H1 (cell line): ENCODE measurements at regions not wholly inside any gene's neighbourhood (a gene's known extent, or its start where the extent isn't known, plus 50 kb on each side); places are given as distances from the start of the nearest gene placed in this dataset.

Source experiments
- CTCF ChIA-PET: fragments of 300-600 bp; sonication (Branson Sonifier 250); formaldehyde crosslinking; loops from one replicate; lab custom pipeline; 2021; ENCODE audit not compliant: partially characterized antibody; lab: Charles Lee
- POLR2A ChIA-PET: fragments of 300-600 bp; sonication (Branson Sonifier 250); formaldehyde crosslinking; loops from one replicate; lab custom pipeline; 2021; ENCODE audit warnings: inconsistent platforms; ENCODE audit not compliant: partially characterized antibody; lab: Charles Lee
- DNase-seq, 2 experiments: peaks; one replicate each; pipeline versions ENCODE4 v3.0.0 to v3.0.0-alpha.2; 2010 to 2022; ENCODE audit warnings: low spot score in 2 of 2, low read depth in 1 of 2, mixed read lengths in 1 of 2
- FAIRE-seq: peaks from 2 replicates; lab custom pipeline; 2011; peaks lifted over from hg19 to GRCh38; lab: Jason Lieb, UNC
- H2AFZ ChIP-seq: 2 replicates; pipeline ENCODE4 v1.8.1; 2012; ENCODE audit warnings: low read length, inconsistent platforms
- H2AK5ac ChIP-seq: 2 replicates; pipeline ENCODE4 v1.6.1; 2013; ENCODE audit warnings: low read depth, low read length
- H2BK120ac ChIP-seq: replicated peaks from 2 replicates; pipeline ENCODE3; 2013; ENCODE audit warnings: low read depth, low read length, inconsistent platforms
- H2BK12ac ChIP-seq: 2 replicates; pipeline ENCODE4 v1.6.1; 2013; ENCODE audit warnings: low read depth, low read length
- H2BK15ac ChIP-seq: 2 replicates; pipeline ENCODE4 v1.6.1; 2013; ENCODE audit warnings: low read length
- H2BK20ac ChIP-seq: 2 replicates; pipeline ENCODE4 v1.6.1; 2013; ENCODE audit warnings: low read length
- H2BK5ac ChIP-seq: 2 replicates; pipeline ENCODE4 v1.6.1; 2013; ENCODE audit warnings: low read depth, low read length
- H3K14ac ChIP-seq: 2 replicates; pipeline ENCODE4 v1.6.1; 2013; ENCODE audit warnings: inconsistent platforms; ENCODE audit not compliant: insufficient read length
- H3K18ac ChIP-seq: 2 replicates; pipeline ENCODE4 v1.6.1; 2013; ENCODE audit warnings: low read length; ENCODE audit errors: extremely low read depth
- H3K23ac ChIP-seq: 2 replicates; pipeline ENCODE4 v1.6.1; 2013; ENCODE audit warnings: inconsistent platforms; ENCODE audit not compliant: insufficient read length
- H3K23me2 ChIP-seq: 2 replicates; pipeline ENCODE4 v1.6.1; 2013; ENCODE audit warnings: low read depth, low read length
- H3K27ac ChIP-seq: 2 replicates; pipeline ENCODE4 v1.6.1; 2011; ENCODE audit warnings: low read depth, low read length, inconsistent platforms
- H3K27me3 ChIP-seq, 4 experiments: replicated peaks in 1 of 4; 1 replicate in 1 of 4; 2 replicates in 3 of 4; pipeline versions ENCODE4 v1.6.1 to v1.8.1; 2011 to 2013; ENCODE audit warnings: low read length in 3 of 4, mild to moderate bottlenecking in 3 of 4, inconsistent platforms in 2 of 4, mixed read lengths in 2 of 4, moderate library complexity in 1 of 4; ENCODE audit not compliant: control insufficient read depth in 3 of 4, insufficient read depth in 3 of 4; ENCODE audit errors: extremely low read depth in 1 of 4
- H3K36me3 ChIP-seq, 4 experiments: 2 replicates each; pipeline versions ENCODE4 v1.6.1 to v1.8.1; 2011 to 2013; ENCODE audit warnings: mild to moderate bottlenecking in 4 of 4, low read length in 3 of 4, moderate library complexity in 2 of 4, control low read depth in 1 of 4, inconsistent platforms in 1 of 4; ENCODE audit not compliant: insufficient read depth in 4 of 4, control insufficient read depth in 2 of 4
- H3K4ac ChIP-seq: replicated peaks from 2 replicates; pipeline ENCODE3; 2013; ENCODE audit warnings: low read length, low read depth, mixed read lengths, inconsistent platforms; ENCODE audit not compliant: insufficient read length
- H3K4me1 ChIP-seq, 4 experiments: replicated peaks in 1 of 4; 1 replicate in 1 of 4; 2 replicates in 3 of 4; pipeline versions ENCODE4 v1.6.1 to v1.8.1; 2011 to 2013; ENCODE audit warnings: low read length in 3 of 4, inconsistent platforms in 2 of 4, mixed read lengths in 1 of 4; ENCODE audit not compliant: insufficient read depth in 4 of 4, control insufficient read depth in 3 of 4
- H3K4me2 ChIP-seq, 2 experiments: 2 replicates each; pipeline versions ENCODE4 v1.6.1 to v1.8.1; 2011 to 2013; ENCODE audit warnings: low read depth in 2 of 2, low read length in 2 of 2, control low read depth in 1 of 2, inconsistent platforms in 1 of 2, mild to moderate bottlenecking in 1 of 2; ENCODE audit not compliant: insufficient read depth in 1 of 2
- H3K4me3 ChIP-seq, 4 experiments: fragments of 200-600, 300-600 bp in 1 of 4; sonication (generic), shearing (Covaris generic), sonication (Bioruptor Twin) in 1 of 4; 2 replicates each; pipeline versions ENCODE4 v1.5.1 to v1.8.1; 2011 to 2016; ENCODE audit warnings: low read length in 4 of 4, low read depth in 3 of 4, control low read depth in 2 of 4, inconsistent platforms in 2 of 4, mild to moderate bottlenecking in 2 of 4, mixed read lengths in 1 of 4, moderate library complexity in 1 of 4; ENCODE audit not compliant: insufficient read depth in 2 of 4; ENCODE audit errors: extremely low read depth in 1 of 4
- H3K56ac ChIP-seq: replicated peaks from 2 replicates; pipeline ENCODE3; 2013; ENCODE audit warnings: low read depth, mild to moderate bottlenecking, mixed read lengths, low read length, inconsistent platforms; ENCODE audit not compliant: insufficient read length
- H3K79me1 ChIP-seq: 2 replicates; pipeline ENCODE4 v1.6.1; 2013; ENCODE audit warnings: low read depth, low read length, control low read depth
- H3K79me2 ChIP-seq, 2 experiments: 2 replicates each; pipeline versions ENCODE4 v1.6.1 to v1.8.1; 2012 to 2013; ENCODE audit warnings: low read length in 2 of 2, mild to moderate bottlenecking in 2 of 2, inconsistent platforms in 1 of 2; ENCODE audit not compliant: insufficient read depth in 2 of 2, control insufficient read depth in 1 of 2
- H3K9ac ChIP-seq, 4 experiments: replicated peaks in 1 of 4; 1 replicate in 1 of 4; 2 replicates in 3 of 4; pipeline versions ENCODE4 v1.6.1 to v1.8.1; 2011 to 2013; ENCODE audit warnings: low read depth in 3 of 4, low read length in 3 of 4, control low read depth in 2 of 4, mild to moderate bottlenecking in 2 of 4, moderate library complexity in 2 of 4, inconsistent platforms in 1 of 4; ENCODE audit errors: extremely low read depth in 1 of 4
- H3K9me3 ChIP-seq, 2 experiments: 2 replicates each; pipeline versions ENCODE4 v1.6.1 to v1.8.1; 2012 to 2013; ENCODE audit warnings: mild to moderate bottlenecking in 2 of 2, moderate library complexity in 2 of 2, control low read depth in 1 of 2, inconsistent platforms in 1 of 2, low read depth in 1 of 2, low read length in 1 of 2, mixed read lengths in 1 of 2; ENCODE audit not compliant: insufficient read depth in 2 of 2
- H4K20me1 ChIP-seq, 2 experiments: replicated peaks in 1 of 2; 2 replicates each; pipeline versions ENCODE3 to v1.8.1; 2011 to 2013; ENCODE audit warnings: inconsistent platforms in 2 of 2, low read length in 2 of 2, mild to moderate bottlenecking in 1 of 2; ENCODE audit not compliant: insufficient read depth in 2 of 2, control insufficient read depth in 1 of 2
- H4K5ac ChIP-seq: 2 replicates; pipeline ENCODE4 v1.6.1; 2013; ENCODE audit warnings: low read length, low read depth, mixed read lengths, inconsistent platforms; ENCODE audit not compliant: insufficient read length
- H4K8ac ChIP-seq: 2 replicates; pipeline ENCODE4 v1.8.0; 2013; ENCODE audit warnings: mild to moderate bottlenecking, moderate library complexity, low read length, inconsistent platforms; ENCODE audit not compliant: insufficient read depth; ENCODE audit errors: extremely low read depth
- H4K91ac ChIP-seq: replicated peaks from 2 replicates; pipeline ENCODE3; 2013; ENCODE audit warnings: low read length, mixed read lengths, inconsistent platforms; ENCODE audit not compliant: insufficient read length
- ASH2L ChIP-seq: fragments of 200-600, 300-600 bp; sonication (generic); IDR thresholded peaks from one replicate; pipeline ENCODE4 v1.7.1; 2017; ENCODE audit warnings: low read length
- BACH1 ChIP-seq: IDR thresholded peaks from 2 replicates; pipeline ENCODE4 v1.6.1; 2012; ENCODE audit warnings: low read length, improper control_type of control experiment
- FOSL1 ChIP-seq: IDR thresholded peaks from 2 replicates; pipeline ENCODE4 v1.6.1; 2011; ENCODE audit warnings: mild to moderate bottlenecking, low read depth, low read length, moderate library complexity; ENCODE audit not compliant: insufficient read depth
- KDM1A ChIP-seq: fragments of 200-600, 300-600 bp; sonication (generic); IDR thresholded peaks from 2 replicates; pipeline ENCODE4 v1.7.1; 2016; ENCODE audit warnings: mild to moderate bottlenecking, low read length, borderline replicate concordance
- NANOG ChIP-seq: IDR thresholded peaks from 2 replicates; pipeline ENCODE4 v1.6.1; 2011; ENCODE audit warnings: low read length, low read depth, mild to moderate bottlenecking, inconsistent platforms; ENCODE audit not compliant: insufficient read depth, poor library complexity, severe bottlenecking
- NRF1 ChIP-seq: IDR thresholded peaks from 2 replicates; pipeline ENCODE4 v1.6.1; 2011; ENCODE audit warnings: mild to moderate bottlenecking, low read depth, low read length, improper control_type of control experiment
- POU5F1 ChIP-seq: IDR thresholded peaks from 2 replicates; pipeline ENCODE4 v1.6.1; 2011; ENCODE audit warnings: low read depth, mild to moderate bottlenecking, low read length, moderate library complexity
- SIRT6 ChIP-seq: IDR thresholded peaks from one replicate; pipeline ENCODE4 v1.7.1; 2012; ENCODE audit warnings: low read length, inconsistent platforms
- SIX5 ChIP-seq: IDR thresholded peaks from 2 replicates; pipeline ENCODE4 v1.6.1; 2011; ENCODE audit warnings: mild to moderate bottlenecking, low read depth, low read length
- SP2 ChIP-seq: IDR thresholded peaks from 2 replicates; pipeline ENCODE4 v1.6.1; 2012; ENCODE audit warnings: mild to moderate bottlenecking, low read length, inconsistent platforms
- TAF7 ChIP-seq: optimal IDR thresholded peaks from 2 replicates; pipeline ENCODE3; 2011; ENCODE audit warnings: low read depth, mild to moderate bottlenecking, inconsistent platforms, low read length, moderate library complexity, borderline replicate concordance
- TEAD4 ChIP-seq: IDR thresholded peaks from 2 replicates; pipeline ENCODE4 v1.6.1; 2012; ENCODE audit warnings: low read depth, low read length, inconsistent platforms, mixed read lengths
- YY1 ChIP-seq: IDR thresholded peaks from 2 replicates; pipeline ENCODE4 v1.6.1; 2011; ENCODE audit warnings: low read depth, mild to moderate bottlenecking, low read length
- WGBS, 2 experiments: shearing (Covaris generic) in 1 of 2; methylation state at CpG; one replicate each; pipeline versions ENCODE4 v1.1.6 to v1.1.7; 2013 to 2015; ENCODE audit warnings: low lambda C conversion rate in 2 of 2, mixed read lengths in 2 of 2, inconsistent platforms in 1 of 2, low coverage in 1 of 2, missing lambda C conversion rate in 1 of 2; ENCODE audit not compliant: insufficient replicate concordance in 2 of 2, insufficient coverage in 1 of 2, insufficient read length in 1 of 2; ENCODE audit errors: extremely low coverage in 1 of 2, missing lambda C conversion rate in 1 of 2; 5-methylcytosine and 5-hydroxymethylcytosine counted together
- TF ChIP-seq, protein P1 (sequence below): IDR thresholded peaks from 2 replicates; pipeline ENCODE4 v1.6.1; 2011; ENCODE audit warnings: low read depth, mild to moderate bottlenecking, low read length; ENCODE audit not compliant: insufficient read depth

DNA sequence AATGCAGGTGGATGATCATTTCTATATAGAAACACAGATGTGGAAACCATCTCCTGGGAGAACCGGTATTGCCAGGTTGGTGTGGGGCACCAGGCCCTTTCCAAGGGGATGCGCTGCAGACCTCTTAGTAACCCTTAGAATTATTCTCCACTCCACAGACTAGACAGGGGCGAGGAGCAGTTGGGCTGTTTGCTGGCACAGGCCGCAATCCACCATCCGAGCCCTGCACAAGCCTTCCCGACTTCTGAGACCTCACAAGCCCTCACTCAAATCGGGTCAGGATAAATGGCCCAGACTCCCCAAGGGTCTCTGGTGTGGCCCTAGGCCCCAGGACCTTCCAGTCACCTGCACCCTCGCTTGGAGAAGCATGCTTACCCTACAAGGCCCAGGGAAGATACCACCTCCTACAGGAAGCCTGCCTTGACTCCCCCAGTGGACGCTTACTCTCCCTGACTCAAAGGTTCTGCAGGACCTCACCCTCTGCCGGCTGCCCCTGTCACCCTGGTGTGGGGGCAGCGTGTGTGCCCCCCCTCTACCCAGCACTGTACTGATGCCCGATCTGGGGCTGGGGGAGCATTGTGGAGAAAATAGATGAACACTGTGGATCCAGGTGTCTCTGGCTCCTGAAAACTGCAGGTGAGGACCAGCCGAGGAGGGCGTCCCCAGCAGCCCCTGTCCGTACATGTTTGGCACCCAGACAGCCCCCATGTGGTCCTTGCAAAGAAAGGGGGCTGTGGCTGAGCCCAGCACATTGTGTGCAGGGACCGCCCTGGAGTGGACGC, 49.8 kb upstream of the ACSF3 start:
- no peak overlapping the region for H2BK5ac ChIP-seq
- no peak overlapping the region for H3K56ac ChIP-seq
- H2AFZ ChIP-seq = no peak overlapping the region
- no peak overlapping the region for H3K4ac ChIP-seq
- H3K23ac ChIP-seq = no peak overlapping the region
- no peak for FAIRE-seq
- no peaks in the 10 kb centered on the region for H3K9me3 ChIP-seq
- no peak overlapping the region for H2AK5ac ChIP-seq
- WGBS, 2 experiments = 86% methylated on average over 16 of the region's 17 CpGs; no CpG with 5 or more reads in 1 of the 2 experiments
- no peak overlapping the region for H3K27ac ChIP-seq
- H3K14ac ChIP-seq = no peak overlapping the region
- H2BK120ac ChIP-seq = no peak overlapping the region
- no peak overlapping the region for H3K4me3 ChIP-seq
- POLR2A ChIA-PET = no interaction called here
- H3K18ac ChIP-seq = no peak overlapping the region
- no peak overlapping the region for H2BK20ac ChIP-seq
- peaks cover 3% of the 10 kb centered on the region; the same call in 1 of the 2 replicates for H3K23me2 ChIP-seq
- peaks cover 0 to 7% (median 3%) of the 10 kb centered on the region in 4 experiments; a peak in 3 of 7 replicates for H3K4me1 ChIP-seq
- peaks cover 0 to 2% of the 10 kb centered on the region in 2 experiments for H4K20me1 ChIP-seq
- DNase-seq = no peak
- H3K36me3 ChIP-seq = no peaks in the 10 kb centered on the region
- no peaks in the 10 kb centered on the region for H3K27me3 ChIP-seq
- no peaks in the 10 kb centered on the region for H3K79me2 ChIP-seq
- no peak overlapping the region for H4K8ac ChIP-seq
- CTCF ChIA-PET = no interaction called here
- no peak overlapping the region for H4K91ac ChIP-seq
- H2BK15ac ChIP-seq = no peak overlapping the region
- H3K79me1 ChIP-seq = no peaks in the 10 kb centered on the region
- no peak overlapping the region for H3K9ac ChIP-seq
- H4K5ac ChIP-seq = no peak overlapping the region
- no peak overlapping the region for H2BK12ac ChIP-seq
- no peak overlapping the region for H3K4me2 ChIP-seq
- TF ChIP-seq KDM1A (no peak), BACH1 (no peak), TEAD4 (no peak), SP2 (no peak), ASH2L (no peak), SIX5 (no peak), NRF1 (no peak), FOSL1 (no peak), TAF7 (no peak), NANOG (no peak), YY1 (no peak), POU5F1 (no peak), SIRT6 (no peak)
- TF ChIP-seq, protein P1, sequence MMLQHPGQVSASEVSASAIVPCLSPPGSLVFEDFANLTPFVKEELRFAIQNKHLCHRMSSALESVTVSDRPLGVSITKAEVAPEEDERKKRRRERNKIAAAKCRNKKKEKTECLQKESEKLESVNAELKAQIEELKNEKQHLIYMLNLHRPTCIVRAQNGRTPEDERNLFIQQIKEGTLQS = no peak
